HG02610 (cell line): ENCODE measurements at regions not wholly inside any gene's neighbourhood (a gene's known extent, or its start where the extent isn't known, plus 50 kb on each side); places are given as distances from the start of the nearest gene placed in this dataset.
"Not testable (repeated sequence)": the region's sequence is repeated elsewhere in the genome, so short reads cannot be mapped to it uniquely, and the experiment has no call there.

ENCODE experiments used
- ATAC-seq: cut with Tn5 transposase; IDR thresholded peaks from one replicate; pipeline ENCODE4 v1.9.1; 2021; ENCODE audit warnings: mild to moderate bottlenecking, moderate library complexity; ENCODE audit not compliant: unreplicated experiment

DNA sequence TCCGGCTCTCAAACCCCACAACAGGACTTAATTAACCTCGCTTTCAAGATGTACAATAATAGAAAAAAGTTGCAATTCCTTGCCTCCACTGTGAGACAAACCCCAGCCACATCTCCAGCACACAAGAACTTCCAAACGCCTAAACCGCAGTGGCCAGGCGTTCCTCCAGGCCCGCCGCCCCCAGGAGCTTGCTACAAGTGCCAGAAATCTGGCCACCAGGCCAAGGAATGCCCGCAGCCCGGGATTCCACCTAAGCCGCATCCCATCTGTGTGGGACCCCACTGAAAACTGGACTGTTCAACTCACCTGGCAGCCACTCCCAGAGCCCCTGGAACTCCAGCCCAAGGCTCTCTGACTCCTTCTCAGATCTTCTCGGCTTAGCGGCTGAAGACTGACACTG is 262.5 kb downstream of the SMARCA2 start:
- not testable (repeated sequence) for ATAC-seq

DNA sequence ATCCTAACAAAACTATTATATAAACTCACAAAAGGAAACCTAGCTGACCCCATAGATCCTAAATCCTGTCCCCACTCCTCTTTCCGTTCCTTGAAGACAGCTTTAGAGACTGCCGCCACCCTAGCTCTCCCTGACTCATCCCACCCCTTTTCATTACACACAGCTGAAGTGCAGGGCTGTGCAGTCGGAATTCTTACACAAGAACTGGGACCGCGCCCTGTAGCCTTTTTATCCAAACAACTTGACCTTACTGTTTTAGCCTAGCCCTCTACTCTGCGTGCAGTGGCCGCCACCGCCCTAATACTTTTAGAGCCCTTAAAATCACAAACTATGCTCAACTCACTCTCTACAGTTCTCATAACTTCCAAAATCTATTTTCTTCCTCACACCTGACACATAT is 264.0 kb downstream of the SMARCA2 start:
- not testable (repeated sequence) for ATAC-seq

DNA sequence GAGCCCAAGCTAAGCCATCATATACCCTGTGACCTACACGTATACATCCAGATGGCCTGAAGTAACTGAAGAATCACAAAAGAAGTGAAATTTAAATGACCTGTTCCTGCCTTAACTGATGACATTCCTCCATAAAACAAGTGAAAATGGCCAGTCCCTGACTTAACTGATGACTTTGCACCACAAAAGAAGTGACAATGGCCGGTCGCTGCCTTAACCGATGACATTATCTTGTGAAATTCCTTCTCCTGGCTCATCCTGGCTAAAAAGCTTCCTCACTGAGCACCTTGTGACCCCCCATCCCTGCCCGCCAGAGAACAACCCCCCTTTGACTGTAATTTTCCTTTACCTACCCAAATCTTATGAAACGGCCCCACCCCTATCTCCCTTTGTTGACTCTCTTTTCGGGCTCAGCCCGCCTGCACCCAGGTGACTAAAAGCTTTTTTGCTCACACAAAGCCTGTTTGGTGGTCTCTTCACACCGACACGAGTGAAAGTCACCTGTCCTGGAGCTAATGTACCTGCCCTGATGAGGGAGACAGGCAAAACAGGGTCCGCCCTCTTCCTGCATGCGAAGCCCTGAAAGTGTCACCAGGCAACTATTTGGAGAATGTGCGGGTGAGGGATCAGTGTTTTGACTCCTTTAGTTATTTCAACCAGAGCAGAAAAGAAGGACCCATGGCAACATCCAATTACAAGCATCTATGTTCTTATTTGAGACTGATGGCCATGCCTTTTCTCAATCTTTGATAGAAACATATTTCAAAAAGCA is 266.1 kb downstream of the SMARCA2 start:
- ATAC-seq: no peak

DNA sequence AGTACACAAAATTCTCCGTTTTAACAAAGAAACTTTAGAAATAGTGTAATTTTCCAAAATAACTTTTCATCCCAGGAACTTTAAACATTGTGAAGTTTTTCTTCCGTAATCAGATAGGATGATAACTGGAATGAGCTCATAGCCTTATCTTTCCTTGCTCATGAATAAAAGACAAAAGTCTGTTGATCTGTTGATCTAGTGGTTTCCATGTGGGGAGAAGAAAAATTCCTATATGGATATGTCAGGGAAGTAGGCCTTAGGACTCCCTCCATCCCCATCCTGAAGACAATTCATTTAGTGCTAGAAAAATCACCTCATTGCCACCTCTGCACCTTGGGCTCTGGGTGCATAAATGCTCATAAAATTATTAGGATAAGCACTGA is 266.6 kb downstream of the SMARCA2 start:
- ATAC-seq: no peak

DNA sequence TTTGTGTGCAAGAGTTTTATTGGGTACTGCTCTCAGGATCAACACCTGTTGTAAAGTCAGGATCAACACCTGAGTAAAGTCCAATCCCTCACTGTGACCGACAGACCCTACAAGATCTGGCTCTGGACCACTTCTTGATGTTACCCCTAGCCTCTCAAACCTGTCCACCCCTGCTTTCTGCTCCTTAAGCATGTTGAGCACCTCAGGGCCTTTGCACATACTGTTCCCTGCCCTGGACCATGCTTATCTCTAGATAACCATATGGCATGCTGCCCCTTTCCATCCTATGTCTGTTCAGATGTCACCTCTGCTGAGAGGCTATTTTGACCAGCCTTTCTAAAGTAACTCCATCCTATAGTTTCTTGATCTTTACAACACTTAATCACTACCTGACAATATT is 269.6 kb downstream of the SMARCA2 start:
- no peak for ATAC-seq

DNA sequence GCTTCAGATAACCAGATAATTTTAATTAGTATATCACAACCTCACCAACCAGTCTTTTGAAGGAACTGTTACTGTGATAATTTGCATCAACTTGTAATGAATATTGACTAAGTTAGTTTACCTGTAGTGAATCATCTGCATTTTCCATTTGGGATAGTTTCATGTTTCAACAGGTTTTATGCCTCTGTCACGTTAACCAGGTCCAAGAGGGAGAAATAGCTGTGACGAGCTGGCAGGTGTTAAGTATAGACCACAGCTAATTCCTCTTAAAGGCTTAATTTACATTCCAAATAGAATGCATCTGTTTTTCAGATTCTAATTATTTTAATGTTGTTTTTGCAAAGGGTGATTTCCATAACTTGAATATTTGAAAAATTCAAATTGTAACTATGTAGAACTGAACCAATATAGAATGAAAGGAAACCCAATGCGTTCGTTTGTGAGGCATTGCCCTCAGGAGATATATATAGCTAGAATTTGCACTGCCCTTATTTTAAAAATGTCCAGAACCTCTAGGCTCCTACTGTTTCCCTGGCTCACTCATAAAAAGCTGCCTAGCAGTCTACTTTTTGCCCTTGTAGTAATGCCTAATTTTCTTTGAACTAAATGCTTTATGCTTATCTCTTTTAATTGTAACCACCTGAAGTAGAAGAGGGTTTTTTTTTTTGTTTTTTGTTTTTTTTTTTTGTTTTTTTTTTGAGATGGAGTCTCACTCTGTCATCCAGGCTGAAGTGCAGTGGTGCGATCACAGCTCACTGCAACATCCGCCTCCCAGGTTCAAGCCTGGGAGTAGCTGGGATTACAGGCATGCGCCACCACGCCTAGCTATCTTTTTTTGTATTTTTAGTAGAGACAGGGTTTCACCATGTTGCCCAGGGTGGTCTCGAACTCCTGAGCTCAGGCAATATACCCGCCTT is 270.5 kb downstream of the SMARCA2 start:
- no peak for ATAC-seq

DNA sequence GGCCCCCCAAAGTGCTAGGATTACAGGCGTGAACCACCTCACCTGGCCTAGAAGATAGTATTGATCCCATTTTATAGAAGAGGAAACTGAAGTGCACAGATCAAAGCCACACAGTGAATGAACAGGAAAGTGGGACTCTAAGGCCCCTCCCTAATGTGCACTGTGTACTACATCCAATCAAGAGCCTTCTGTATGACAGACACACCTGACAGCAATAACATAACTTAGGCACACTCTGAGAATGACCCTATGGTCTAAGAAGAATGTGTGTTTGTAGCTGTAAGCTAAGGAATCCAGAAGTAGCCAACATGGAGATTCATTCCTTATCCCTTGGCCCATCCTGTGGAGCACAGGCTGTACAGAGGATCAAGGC is 271.2 kb downstream of the SMARCA2 start:
- ATAC-seq: no peak

DNA sequence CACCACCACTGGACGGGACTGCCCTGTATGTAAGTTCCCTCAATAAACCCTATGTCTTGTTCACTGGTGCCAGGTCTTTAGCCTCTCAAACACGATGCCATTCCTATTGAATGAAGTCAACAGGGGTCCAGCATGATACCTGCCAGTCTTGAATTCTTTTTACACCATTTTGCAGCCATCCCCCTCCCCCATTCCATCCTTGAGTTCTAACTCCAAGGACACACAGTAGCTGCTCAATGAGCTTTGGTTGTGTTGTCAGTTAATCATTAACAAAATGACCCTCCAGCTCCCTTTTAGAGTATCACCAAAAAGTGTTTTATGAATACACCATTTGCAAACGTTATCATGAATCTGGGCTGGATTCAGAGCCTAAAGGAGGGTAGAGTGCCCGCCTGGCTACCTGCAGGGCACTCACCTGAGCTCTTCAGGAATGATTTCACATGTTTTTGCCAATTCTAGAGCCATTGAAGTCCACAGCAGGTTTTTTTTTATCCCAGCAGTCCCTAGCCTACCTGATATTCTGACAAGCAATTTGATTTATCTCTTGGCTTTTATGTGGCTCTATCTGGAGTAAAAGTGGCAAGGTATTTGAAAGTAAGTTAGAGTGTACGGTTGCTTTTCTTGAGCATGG is 271.8 kb downstream of the SMARCA2 start:
- ATAC-seq: no peak

DNA sequence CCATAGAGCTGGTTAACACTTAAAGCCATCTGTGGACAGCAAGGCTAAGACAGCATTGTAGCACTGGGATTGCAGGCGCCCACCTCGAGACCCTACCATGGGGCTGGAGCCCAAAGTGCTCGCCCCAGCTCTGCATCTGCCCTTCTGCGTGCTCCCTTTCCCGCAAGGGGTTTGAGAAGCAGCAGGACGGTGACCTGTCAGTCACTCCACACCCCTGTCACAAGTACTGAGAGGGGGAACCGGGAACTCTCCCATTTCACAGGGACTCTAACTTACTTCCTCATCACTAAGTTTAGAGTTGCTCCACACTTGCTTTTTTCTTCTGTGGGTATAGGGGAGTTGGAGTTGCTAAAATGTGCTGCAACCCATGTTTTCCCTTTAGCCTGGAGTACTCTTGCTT is 273.2 kb downstream of the SMARCA2 start:
- ATAC-seq: no peak

DNA sequence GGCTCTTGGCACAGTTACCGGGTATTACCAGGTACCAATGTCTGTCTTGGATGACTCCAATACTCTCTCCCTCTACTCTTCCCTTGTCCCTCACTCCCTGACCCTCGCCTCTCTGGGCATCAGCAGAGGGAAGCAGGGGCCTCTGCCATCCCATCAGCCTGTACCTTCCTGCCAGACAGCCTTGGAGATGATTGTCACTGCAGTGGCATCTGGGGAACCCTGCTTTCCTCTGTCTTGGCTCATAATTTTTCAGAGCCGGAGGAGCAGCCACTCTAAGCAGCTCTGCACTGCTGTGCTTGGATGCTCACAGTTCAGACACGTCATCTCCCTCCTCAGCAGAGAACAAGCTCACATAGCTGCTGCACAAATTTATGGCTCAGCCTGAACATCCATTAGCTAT is 274.1 kb downstream of the SMARCA2 start:
- no peak for ATAC-seq

DNA sequence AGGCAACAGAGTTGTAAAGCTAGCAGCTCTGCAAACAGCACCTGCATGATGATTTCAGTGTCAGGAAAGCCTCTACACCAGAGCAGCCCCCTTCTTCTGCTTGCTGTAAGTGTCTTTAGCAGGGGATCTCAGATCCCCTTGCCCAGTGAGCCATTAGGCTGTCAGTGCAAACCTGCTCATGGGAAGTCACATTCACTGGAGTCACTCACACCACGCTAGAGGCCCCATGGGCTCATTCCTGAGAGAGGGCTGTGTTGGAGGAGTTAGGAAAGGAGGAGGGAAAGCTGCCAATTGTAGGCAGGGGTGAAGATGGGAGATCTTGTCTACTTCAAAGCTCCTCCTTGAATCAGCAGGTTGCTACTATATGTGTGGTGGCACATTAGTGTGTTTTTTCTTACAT is 275.2 kb downstream of the SMARCA2 start:
- ATAC-seq: no peak

DNA sequence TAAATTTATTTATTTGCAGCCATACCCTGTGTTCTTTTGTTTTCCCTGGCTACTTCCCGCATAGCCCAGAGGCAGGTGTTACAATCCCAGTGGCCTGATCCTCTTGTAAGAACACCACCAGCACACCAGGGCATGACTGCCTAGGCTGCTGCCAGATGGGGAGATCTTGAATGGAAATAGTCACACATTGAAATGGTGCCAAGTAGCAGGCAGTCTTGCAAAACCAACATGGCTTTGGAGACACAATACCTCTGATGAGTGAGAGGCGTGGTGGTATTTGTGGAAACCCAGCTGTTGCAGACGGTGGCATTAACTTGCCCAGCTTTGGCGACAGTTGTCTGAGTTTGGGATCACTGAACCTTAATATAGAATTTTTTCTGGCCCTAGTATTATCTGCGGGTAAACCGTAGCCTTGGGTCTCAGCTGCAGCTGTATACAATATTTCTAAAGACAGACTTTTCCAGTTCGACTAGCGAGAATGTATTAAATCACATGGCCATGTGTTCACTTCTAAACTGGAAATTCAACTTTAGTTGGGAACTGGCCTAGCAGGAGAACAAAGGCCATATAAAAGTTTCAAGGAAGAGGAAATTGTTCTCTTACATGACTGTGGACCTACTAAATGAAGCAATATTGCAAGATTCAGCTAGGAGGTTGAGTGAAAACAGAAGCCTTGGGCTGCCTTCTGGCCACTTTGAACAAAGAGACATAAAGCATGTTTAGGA is 277.0 kb downstream of the SMARCA2 start:
- ATAC-seq: no peak

DNA sequence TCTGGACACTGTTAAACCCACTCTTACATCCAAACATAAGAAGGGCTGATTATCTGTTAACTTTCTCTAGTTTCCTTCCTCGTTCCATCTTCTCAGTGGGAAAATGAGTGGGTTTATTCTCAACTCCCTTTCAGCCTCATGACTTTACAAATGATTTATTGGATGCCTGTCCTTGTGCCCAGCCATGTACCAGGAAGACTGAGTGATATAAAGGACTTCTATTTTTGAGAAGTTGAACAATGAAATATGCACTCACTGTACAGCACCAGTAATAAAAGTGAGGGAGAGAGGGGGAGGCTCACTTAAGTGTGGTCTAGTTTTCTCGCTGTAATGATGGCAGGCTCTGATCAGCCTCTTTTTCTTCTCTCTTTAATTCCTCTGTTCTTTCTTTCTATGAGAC is 277.6 kb downstream of the SMARCA2 start:
- ATAC-seq: no peak

DNA sequence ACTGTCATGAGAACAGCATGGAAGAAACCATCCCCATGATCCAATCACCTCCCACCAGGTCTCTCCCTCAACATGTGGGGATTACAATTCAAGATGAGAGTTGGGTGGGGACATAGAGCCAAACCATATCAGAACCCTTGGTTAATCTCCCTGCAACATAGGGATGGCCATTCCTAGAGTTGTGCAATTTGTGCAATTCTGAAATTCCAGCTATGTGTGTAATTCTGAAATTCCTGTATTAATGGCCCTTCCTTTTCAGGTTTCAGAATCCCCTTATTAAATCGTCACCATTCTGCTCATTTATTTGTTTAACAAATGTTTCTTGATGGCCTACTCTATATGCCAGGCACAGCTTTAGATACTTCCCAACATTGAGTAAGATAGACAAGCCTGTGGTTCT is 282.6 kb downstream of the SMARCA2 start:
- ATAC-seq: no peak

DNA sequence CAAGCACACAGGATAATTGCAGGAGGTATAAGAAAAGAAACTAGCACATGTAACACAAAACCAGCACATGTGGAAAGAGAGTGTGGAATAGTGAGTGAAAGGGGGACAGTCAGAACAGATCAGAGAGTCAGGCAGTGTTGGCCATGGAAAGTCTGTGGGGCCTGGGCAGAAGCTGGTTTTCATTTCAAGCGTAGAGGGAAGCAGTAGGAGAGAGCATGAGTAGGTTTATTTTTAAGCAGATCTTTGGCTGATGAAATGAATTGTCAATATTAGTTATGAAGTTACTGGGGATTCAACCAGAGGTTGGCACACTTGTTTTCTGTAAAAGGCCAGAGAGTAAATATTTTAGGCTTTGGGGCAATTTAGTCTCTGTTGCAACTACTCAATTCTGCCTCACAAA is 283.1 kb downstream of the SMARCA2 start:
- no peak for ATAC-seq

DNA sequence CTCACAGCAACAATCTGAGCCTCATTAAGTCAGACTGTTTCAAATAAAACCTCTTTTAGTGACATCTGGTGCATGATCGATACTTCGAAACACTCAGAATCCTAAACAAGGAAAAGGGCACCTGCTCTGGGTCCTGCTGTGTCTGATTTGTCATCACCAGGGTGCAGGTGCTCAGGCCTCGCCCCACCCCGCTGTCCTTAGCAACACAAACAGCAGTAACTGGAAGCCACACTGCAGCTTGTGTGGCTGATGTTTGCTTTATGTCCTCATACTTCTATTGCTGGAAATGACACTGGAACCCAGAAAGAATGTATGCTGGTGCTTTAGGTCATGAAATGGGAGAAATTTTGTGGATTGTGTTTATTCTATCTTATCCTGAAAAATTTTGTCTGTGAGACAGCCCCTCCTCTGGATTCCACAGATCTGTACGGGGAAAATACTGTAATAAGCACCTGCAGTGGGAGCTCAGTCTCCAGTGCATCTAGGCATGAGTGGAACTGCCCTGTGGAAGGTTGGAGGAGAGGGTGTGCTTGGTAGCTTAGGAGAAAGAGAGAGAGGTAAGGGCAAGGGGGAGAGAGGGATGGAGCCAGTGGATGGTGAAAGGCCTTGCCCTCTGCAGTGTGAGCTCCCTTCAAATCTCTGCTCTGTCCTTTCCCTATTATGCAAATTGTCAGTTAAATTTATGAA is 284.2 kb downstream of the SMARCA2 start:
- ATAC-seq: no peak

DNA sequence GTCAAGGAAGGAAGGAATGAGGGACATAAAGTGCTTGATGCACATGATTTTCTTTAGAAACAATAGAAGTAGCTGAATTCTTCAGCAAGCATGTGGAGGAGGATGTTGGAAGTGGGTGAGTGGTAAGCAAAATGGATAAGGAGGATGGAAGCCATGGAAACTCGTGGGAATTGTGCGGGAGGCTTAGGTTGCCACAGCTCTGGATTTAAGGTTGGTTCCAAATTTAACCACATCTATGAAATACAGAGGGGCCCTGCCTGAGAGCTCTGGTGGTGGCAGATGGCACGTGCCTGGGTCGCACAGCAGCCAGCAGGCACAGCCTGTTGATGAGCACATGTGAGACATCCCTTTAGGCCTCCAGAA is 284.7 kb downstream of the SMARCA2 start:
- ATAC-seq: no peak

DNA sequence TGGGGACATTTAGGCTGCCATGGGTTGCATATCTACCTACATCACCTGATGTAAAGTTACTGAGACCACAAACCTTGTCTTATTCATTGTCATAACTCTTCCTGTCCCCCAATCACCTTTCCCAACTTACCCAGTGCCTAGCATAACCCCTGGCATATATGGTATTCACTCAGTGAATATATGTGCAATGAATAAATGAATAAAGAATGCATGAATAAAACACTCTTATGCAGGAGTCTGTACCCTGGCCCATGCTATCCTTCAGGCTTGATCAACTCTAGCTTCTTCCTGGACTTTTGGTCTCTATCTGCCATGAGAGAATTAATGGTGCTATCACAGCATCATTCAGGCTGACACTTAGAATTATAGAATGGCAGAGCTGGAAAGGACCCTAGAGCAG is 285.2 kb downstream of the SMARCA2 start:
- no peak for ATAC-seq

DNA sequence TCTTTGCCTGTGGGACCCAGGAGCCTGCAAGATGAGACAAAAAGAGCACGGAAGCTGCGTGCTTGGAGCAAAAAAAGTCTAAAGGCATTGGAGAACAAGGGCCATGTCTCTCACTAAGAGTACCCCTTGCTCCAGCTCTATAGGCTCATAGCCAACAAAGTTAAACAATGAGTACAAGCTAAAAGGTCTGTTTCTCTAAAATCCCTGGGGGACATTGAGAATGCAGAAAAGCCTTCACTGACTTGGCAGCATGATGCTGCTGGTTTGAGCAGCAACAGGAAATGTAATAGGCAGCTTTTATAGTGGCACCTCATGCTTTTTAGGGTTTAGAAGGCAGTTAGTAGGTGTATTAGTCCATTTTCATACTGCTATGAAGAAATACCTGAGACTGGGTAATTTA is 287.5 kb downstream of the SMARCA2 start:
- no peak for ATAC-seq

DNA sequence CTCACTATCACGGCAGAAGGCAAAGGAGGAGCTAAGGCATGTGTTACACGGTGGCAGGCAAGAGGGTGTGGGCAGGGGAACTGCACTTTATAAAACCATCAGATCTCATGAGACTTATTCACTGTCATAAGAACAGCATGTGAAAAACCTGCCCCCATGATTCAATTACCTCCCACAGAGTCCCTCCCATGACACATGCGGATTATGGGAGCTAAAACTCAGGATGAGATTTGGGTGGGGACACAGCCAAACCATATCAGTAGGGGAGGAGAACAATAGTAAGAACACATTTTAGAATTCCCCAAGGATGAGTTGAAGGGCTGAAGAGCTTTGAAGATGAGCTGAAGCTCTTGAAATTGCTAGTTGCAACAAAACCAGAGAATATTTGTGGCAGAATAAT is 287.9 kb downstream of the SMARCA2 start:
- ATAC-seq: no peak

DNA sequence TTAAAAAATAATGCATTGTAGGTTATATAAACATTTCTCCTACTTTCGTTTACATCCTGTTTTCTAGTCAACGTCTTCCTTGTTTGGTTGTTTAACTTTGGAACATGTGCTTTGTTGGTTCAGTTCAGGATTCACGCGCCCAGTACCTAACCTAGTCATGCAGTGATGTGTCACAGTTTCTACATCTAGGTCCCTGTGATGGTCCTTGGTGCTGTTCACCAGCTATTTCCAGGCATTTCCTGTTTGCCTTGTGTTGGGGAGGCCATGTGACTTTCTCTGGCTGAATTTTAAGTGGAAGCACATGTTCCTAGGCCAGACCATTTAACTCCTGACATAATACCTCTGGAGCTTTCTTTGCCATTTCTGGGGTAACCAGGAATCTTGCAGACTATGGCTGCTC is 292.3 kb downstream of the SMARCA2 start:
- ATAC-seq: no peak
